RPMI8226 (cell line): ENCODE measurements at regions not wholly inside any gene's neighbourhood (a gene's known extent, or its start where the extent isn't known, plus 50 kb on each side); places are given as distances from the start of the nearest gene placed in this dataset.

Source experiments
- DNase-seq: peaks from one replicate; pipeline ENCODE4 v3.0.0-alpha.2; 2015

DNA sequence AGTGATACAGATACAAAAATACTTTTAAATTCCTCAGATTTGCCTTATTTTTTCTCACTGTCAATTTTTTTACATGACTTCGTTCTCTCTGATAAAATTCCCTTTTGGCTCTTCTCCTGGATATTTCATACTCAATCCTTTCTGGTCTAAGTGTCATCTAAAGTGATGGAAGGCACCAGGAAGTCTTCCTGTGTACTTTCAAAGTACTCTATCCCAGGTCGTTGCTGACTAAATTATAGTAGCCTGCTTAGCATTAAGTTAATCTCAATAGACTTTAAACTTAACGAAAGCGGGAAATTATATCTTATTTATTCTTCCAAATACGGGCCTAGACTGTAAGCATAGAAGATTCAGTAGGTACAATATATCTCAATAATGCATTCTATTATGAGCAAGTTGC, 67.8 kb downstream of the CASP12 start:
- DNase-seq = no peak

DNA sequence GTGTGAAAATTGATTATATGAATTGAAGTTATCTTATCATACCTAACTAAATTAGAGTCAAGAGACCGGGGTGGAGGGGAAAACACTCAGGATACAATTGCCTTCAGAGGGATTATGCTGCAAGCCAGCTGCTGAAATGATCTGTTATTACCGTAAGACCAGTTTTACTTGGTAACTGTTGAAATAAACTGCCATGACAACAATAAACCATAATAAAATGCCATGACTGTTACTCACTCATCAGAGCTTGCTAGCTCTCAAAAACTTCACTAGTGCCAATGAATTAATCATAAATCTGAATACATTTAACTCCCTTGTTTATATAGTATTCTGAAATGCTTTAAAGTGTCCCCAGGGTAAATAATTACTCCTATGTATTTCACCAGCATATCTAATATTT, 68.2 kb downstream of the CASP12 start:
- DNase-seq = no peak

GRCh38 chr11:104826772-104827171, 71.5 kb downstream of the CASP12 start:
- no peak for DNase-seq

DNA sequence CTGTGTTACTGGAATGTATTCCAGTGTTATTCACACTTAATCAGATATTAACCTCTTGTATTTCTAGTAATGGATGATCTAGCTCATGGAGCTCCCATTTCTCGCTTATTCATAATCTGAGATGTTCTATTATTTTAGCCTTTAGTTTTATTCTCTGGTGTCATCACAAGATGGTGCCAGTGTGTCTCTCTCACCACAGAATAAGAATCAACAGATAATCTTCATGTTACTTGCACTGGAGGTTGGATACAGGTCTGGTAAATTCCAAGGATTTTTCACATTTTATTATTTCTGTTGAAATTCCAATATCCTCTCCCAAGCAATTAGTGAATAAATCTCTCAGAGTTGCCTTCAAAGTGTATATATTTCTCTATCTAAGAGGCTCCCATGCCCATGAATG, 74.6 kb downstream of the CASP12 start:
- no peak for DNase-seq

DNA sequence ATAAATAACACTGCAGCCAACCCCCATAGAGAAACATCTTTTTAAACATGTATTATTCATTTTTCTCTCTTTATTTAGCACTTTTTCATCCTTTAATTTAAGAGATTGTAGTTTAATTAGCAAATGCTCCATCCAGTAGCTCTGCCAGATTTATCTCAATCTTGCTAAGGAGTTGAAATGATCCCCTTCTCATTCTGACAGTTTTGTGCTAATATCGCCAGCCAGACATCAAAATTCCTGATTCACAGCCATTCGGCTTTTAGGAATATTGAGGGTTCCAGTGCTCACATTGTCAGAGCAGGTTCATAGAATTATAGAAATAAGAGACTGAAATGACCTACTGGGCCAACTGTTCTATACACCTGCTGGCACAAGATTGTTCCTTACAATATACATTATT, 77.8 kb downstream of the CASP12 start:
- DNase-seq = no peak

DNA sequence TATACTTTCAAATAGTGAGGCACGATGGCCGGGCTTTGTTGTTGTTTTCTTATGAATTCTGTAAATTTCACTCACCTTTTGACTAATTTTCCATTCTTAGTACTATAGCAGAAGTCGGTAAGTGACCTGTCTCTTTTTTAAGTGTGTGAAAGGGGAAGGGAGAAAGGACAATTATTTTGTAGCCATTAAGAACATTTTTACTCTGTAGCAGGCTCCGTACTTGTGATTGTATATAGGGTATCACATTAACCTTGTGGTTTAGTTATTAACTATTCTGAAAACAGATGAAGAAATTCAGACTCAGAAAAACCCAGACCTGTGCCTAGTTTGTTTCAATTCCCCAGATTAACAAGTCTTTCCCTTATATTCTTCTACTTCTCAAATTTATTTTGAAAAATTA, 78.7 kb downstream of the CASP12 start:
- DNase-seq = no peak

DNA sequence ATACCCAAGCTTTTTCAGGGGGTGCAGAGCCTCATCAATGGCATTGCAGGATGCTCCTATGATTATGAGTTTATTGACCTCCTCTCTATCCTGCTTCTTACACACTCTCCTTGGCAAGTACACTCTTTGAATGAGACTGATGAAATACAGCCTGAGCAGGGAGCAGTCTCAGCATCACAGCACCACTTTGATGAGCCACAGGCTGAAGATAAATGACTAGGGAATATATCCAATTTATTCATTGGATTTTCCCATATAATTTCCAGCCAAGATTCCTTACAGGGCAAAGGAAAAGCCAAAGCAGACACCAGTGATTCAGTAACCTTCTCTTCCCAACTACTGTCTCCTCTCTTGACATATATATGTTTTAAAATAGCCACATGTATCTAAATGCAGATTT, 79.2 kb downstream of the CASP12 start:
- DNase-seq = no peak

GRCh38 chr11:104817973-104818372, 80.3 kb downstream of the CASP12 start:
- DNase-seq = no peak

- DNase-seq = no peak
Observed at GRCh38 chr11:104813532-104813931, 84.7 kb downstream of the CASP12 start.

DNA sequence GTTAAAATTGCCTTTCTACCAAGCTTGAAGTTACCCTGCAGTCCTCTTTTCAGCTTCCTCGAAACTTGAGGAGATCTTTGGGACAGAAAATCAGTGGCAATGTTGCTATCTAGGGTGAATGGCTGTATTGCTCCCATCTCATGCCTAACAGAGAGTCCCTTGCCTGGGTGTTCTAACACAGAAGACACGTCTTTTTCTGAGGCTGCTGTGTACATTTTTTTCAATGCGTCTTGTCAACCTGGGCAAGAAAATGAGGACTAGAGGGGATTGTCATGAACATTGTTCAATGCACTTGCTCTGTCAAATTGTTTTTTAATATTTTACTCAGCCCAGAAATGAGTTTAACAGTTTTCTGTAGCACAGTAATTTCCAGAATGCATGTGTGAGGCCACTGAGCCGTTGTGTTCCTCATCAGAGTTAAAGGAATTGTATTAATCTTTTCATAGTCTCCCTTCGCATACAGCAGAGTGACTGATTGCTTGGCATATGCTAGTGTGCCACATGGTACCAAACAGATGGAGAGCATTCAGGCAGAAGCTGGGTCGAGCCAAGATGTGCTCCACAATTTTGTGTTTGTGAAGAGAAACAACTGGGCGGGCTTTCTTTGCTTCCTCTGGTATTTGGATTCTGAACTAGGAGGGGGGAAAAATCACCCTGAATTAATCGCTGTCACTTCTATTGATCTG, 86.0 kb downstream of the CASP12 start:
- DNase-seq = no peak

- DNase-seq = no peak
Observed at GRCh38 chr11:104803776-104804175, 94.5 kb downstream of the CASP12 start.

DNA sequence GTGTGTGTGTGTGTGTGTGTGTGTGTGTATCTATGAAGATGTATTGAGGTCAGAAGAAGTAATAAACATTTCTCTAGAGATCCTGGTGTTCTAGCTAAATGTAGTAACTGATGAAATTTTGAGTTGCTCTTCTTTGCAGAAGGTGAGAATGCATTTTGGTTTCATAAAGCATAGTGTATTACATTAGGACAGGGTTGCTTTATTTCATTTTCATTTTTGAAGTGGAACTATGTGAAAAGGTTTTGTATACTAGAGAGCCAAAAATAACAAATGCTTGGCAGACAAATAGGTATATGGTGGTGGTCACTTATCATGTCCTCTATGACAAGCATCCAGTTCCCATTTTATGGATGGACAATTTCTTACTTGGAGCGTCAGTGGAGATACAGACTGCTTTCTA, 99.0 kb downstream of the CASP12 start:
- DNase-seq = peak; percentile 12

GRCh38 chr11:104798789-104799188, 99.5 kb downstream of the CASP12 start:
- DNase-seq = peak; percentile 8

- no peak for DNase-seq
Observed at GRCh38 chr11:104796301-104796700, 102.0 kb downstream of the CASP12 start.

GRCh38 chr11:104795501-104796213, 102.6 kb downstream of the CASP12 start:
- DNase-seq = no peak

DNA sequence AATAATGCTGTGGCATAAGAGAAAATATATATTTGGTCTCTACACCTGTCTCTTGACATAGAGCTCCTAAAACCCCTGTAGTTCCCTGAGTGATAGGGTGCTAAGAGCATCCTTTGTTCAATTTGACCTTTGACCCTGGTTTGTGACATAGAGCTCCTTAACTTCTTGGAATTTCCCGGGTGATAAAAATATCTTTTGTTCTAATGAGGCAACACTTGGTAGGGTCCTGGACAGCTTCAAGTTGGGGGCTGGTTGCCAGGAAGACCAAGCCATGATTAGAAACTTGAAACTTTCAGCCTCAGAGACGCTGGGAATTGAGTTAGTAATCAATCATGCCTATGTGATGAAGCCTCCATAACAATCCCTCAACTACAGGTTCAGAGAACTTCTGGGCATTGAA, 105.4 kb downstream of the CASP12 start:
- DNase-seq = no peak

GRCh38 chr11:104791896-104792295, 106.4 kb downstream of the CASP12 start:
- no peak for DNase-seq

DNA sequence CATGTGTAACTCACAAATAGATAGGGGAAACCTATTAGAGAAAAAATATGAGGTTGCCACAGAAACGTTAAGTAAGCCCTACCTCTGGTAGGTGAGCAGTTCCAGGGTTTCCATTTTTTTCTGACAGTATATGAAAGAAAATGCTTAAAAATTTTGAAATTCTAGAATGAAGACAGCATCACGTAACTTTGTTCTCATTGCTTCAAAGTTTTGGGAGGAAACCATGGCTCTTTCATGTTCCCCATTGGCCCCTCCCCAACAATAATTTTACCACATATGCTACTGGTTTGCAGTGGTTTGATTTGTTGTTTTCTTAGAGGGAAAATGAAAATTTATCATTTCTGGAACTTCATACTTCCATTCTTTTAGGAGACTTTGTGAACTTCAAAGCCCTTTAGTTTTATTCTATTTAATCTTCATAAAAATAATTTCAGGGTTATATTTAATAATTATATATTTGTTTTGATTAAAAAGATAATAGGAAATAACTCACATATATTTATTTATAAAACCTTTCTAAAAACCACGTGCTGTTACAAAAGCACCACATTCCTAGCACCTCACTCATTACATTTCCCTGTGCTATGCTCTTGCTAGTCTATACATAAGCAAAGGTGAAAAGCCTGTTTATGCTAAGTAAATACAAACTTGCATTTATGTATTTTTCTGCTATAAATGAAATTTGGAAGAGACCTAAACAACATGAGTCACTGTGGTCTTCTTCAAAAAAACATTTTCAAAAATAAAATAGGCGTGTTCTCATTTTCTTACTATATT, 113.4 kb downstream of the CASP12 start:
- no peak for DNase-seq

DNA sequence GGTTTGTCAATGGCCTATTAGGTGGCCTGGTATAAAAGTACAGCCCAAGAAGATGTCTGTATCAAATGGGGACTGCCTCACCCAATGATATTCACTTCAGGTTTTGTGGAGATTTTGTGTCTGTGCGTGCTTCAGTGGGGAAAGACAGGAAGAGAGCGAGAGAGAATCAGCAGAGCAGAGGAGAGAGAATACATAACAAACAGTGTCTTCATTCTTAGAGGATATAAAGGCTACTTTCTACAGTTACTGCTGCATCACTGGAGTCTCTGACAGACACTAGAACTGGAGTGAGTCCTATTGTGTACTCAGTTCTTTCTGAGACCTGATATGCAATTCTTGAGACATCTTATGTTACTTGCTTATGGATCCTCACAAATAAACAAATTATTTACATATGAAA, 115.0 kb downstream of the CASP12 start:
- DNase-seq = no peak

DNA sequence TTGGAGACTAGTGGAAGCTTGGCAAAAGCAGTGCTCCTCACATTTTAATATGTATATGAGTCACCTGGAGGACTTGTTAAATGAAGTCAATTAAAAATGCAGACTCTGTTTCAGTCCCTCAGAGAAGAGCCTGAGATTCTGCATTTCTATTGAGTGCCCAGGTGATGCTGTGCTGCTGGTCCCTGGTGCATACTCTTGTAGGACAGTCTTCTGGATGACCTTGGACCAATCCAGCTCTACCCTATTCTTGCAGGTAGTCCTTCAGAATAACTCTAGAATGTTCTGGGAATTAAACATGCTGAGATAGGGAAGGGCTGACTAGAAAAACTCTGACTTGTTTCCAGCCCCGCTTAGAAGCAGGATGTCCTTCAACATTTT, 115.9 kb downstream of the CASP12 start:
- DNase-seq = no peak

DNA sequence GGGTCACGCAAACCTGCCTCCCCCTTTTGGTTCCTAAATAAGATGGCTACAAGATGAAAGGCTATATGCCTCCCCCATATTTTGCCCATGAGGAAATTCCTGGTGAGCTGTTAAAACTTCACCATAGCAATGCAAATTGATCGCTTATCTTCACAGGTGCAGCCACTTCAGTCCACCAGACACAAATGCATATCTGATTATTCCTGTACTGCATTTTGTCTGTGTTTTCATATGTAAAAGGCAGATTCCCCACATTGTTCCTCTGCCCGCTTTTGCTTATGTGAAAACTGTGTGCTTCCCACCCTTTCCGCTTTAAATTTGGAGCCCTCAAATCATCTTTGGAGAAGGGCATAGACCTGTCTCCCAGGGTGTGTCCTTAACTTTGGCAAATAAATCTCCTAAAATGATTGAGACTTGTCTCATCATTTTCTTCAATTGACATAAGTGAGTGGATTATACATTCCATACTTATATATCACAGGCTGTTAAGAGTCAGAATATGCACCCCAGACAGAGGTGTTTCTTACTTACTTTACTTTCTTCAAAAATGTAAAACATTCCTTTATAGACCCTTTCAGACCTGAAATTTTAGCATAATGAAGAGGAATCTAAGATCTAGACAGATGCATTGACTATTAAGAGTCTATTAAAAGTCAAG, 116.4 kb downstream of the CASP12 start:
- no peak for DNase-seq

- DNase-seq = no peak
Observed at GRCh38 chr11:104781037-104781436, 117.2 kb downstream of the CASP12 start.

DNA sequence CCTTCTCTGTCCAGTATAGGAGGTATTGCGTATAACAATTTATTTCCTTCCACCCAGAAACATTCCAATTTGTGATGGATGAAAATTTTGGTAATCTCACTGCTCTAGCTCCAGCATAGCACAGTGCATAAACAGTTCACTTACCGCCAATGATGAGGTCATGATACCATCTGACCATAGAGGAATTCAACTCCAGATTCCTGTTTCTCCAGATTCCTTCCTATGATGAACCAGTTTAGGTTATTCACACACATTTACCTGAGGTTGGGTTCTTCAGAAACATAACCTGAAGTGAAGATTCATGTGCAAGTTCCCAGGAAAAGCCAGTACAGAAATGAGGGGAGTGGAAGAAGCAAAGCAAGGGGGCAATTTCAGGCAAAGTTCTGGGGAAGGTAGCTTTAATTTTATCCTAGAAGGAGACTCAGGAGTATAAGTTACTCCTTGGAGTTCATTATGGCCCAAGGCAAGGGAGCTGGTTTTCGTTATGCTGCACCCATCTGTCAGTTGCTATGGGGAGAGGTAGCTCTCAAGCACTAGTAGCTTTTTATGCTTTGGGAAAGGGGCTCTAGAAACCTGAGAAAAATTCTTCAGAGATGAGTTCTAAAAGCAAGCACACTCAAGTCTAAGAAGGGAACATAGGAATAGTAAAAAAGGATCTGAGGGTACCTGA, 121.6 kb downstream of the CASP12 start:
- no peak for DNase-seq
